ENCODE measurements at regions not wholly inside any gene's neighbourhood (a gene's known extent, or its start where the extent isn't known, plus 50 kb on each side); places are given as distances from the start of the nearest gene placed in this dataset.

DNA sequence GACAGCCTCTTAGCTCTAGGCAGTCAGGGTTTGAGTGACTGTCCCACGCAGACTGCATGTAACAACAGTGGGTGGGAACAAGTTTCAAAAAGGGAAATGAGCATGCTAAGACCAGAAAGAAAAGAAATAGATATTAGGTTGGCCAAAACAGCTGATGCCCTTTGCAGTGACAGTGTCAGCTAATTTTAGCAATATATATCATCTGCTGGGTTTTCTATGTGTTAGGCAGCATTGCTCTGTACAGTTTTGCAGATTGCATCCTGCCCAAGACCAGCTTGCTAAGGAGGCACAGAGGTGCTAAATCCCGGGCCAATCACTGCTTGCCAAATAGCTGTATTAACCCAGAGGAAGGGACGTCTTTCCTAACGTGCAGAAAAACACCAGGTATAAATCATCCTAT is 541.9 kb upstream of the TBX3 start:
- Histone ChIP-seq H3K4me3 (ENCODE audit: low read length) (no peak overlapping the region), H3F3A (ENCODE audit: insufficient read depth, low read length, poor library complexity, severe bottlenecking) (no peaks in the 10 kb centered on the region), H2AFZ (ENCODE audit: low read depth, low read length) (no peak overlapping the region), H3K27me3 (ENCODE audit: insufficient read depth, low read depth, low read length) (no peaks in the 10 kb centered on the region), H3K36me3 (ENCODE audit: insufficient read depth, low read length) (no peaks in the 10 kb centered on the region), H3K9ac (ENCODE audit: low read length) (no peak overlapping the region), H3K4me2 (ENCODE audit: low read length) (no peak overlapping the region), H3K9me3 (ENCODE audit: low read length) (no peaks in the 10 kb centered on the region), H4K20me1 (ENCODE audit: insufficient read depth) (no peaks in the 10 kb centered on the region), H3K27ac (ENCODE audit: low read length) (no peak overlapping the region), H3K9me2 (ENCODE audit: insufficient read depth, low read length) (no peaks in the 10 kb centered on the region), H3K79me2 (replicated peaks; ENCODE audit: insufficient read depth, low read length) (no peaks in the 10 kb centered on the region)
- TF ChIP-seq RAD21 (conservative IDR thresholded peaks at IDR 0.05) (no peak), EP300 (conservative IDR thresholded peaks at IDR 0.05; ENCODE audit: poor library complexity, severe bottlenecking) (no peak), MXI1 (conservative IDR thresholded peaks at IDR 0.05; ENCODE audit: poor library complexity, severe bottlenecking) (no peak), TAF1 (IDR thresholded peaks at IDR 0.05; ENCODE audit: low read depth) (no peak), SMC3 (conservative IDR thresholded peaks at IDR 0.05; ENCODE audit: poor library complexity) (no peak), EZH2 (IDR thresholded peaks at IDR 0.05; ENCODE audit: borderline replicate concordance, insufficient read depth, low read length, poor library complexity, severe bottlenecking) (no peak), POLR2AphosphoS5 (IDR thresholded peaks at IDR 0.05) (no peak)
- TF ChIP-seq, protein P1, sequence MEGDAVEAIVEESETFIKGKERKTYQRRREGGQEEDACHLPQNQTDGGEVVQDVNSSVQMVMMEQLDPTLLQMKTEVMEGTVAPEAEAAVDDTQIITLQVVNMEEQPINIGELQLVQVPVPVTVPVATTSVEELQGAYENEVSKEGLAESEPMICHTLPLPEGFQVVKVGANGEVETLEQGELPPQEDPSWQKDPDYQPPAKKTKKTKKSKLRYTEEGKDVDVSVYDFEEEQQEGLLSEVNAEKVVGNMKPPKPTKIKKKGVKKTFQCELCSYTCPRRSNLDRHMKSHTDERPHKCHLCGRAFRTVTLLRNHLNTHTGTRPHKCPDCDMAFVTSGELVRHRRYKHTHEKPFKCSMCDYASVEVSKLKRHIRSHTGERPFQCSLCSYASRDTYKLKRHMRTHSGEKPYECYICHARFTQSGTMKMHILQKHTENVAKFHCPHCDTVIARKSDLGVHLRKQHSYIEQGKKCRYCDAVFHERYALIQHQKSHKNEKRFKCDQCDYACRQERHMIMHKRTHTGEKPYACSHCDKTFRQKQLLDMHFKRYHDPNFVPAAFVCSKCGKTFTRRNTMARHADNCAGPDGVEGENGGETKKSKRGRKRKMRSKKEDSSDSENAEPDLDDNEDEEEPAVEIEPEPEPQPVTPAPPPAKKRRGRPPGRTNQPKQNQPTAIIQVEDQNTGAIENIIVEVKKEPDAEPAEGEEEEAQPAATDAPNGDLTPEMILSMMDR (IDR thresholded peaks at IDR 0.05; ENCODE audit: poor library complexity, severe bottlenecking), result no peak
- TF ChIP-seq, protein P2, sequence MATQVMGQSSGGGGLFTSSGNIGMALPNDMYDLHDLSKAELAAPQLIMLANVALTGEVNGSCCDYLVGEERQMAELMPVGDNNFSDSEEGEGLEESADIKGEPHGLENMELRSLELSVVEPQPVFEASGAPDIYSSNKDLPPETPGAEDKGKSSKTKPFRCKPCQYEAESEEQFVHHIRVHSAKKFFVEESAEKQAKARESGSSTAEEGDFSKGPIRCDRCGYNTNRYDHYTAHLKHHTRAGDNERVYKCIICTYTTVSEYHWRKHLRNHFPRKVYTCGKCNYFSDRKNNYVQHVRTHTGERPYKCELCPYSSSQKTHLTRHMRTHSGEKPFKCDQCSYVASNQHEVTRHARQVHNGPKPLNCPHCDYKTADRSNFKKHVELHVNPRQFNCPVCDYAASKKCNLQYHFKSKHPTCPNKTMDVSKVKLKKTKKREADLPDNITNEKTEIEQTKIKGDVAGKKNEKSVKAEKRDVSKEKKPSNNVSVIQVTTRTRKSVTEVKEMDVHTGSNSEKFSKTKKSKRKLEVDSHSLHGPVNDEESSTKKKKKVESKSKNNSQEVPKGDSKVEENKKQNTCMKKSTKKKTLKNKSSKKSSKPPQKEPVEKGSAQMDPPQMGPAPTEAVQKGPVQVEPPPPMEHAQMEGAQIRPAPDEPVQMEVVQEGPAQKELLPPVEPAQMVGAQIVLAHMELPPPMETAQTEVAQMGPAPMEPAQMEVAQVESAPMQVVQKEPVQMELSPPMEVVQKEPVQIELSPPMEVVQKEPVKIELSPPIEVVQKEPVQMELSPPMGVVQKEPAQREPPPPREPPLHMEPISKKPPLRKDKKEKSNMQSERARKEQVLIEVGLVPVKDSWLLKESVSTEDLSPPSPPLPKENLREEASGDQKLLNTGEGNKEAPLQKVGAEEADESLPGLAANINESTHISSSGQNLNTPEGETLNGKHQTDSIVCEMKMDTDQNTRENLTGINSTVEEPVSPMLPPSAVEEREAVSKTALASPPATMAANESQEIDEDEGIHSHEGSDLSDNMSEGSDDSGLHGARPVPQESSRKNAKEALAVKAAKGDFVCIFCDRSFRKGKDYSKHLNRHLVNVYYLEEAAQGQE (IDR thresholded peaks at IDR 0.05; ENCODE audit: borderline replicate concordance), result no peak

DNA sequence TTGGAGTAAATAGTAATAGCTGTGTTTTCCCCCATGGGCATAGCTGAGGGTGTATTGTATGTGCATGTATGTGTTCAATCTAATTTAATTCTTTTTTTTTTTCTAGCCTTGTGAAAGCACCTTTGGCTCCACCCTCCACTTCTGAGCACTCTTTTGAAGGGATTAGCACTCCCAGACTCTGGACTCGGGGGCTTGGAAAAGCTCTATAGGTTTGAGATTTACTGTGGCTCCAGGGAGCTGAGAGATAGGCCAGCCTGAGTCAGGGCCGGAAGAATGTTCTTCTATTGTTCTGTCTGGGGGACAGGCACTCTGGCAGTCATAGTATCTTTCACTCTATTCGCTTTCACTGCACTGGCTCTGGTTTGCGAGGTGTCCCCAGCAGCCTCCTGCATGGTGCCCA is 540.0 kb upstream of the TBX3 start:
- H3K4me2 ChIP-seq (ENCODE audit: low read length), result no peak overlapping the region
- TF ChIP-seq SMC3 (conservative IDR thresholded peaks at IDR 0.05; ENCODE audit: poor library complexity), result no peak
- TF ChIP-seq, protein P2 (IDR thresholded peaks at IDR 0.05; ENCODE audit: borderline replicate concordance), result no peak
- TF ChIP-seq MXI1 (conservative IDR thresholded peaks at IDR 0.05; ENCODE audit: poor library complexity, severe bottlenecking), result no peak
- no peak for TF ChIP-seq RAD21 (conservative IDR thresholded peaks at IDR 0.05)
- no peak for TF ChIP-seq POLR2AphosphoS5 (IDR thresholded peaks at IDR 0.05)
- TF ChIP-seq TAF1 (IDR thresholded peaks at IDR 0.05; ENCODE audit: low read depth), result no peak
- TF ChIP-seq, protein P1 (IDR thresholded peaks at IDR 0.05; ENCODE audit: poor library complexity, severe bottlenecking), result no peak
- TF ChIP-seq EZH2 (IDR thresholded peaks at IDR 0.05; ENCODE audit: borderline replicate concordance, insufficient read depth, low read length, poor library complexity, severe bottlenecking), result no peak
- no peak overlapping the region for H3K27ac ChIP-seq (ENCODE audit: low read length)
- no peak overlapping the region for H3K4me3 ChIP-seq (ENCODE audit: low read length)
- no peak overlapping the region for H3K9ac ChIP-seq (ENCODE audit: low read length)
- no peaks in the 10 kb centered on the region for H3K9me3 ChIP-seq (ENCODE audit: low read length)
- H3K36me3 ChIP-seq (ENCODE audit: insufficient read depth, low read length), result no peaks in the 10 kb centered on the region
- H3K27me3 ChIP-seq (ENCODE audit: insufficient read depth, low read depth, low read length), result no peaks in the 10 kb centered on the region
- no peak overlapping the region for H2AFZ ChIP-seq (ENCODE audit: low read depth, low read length)
- H4K20me1 ChIP-seq (ENCODE audit: insufficient read depth), result no peaks in the 10 kb centered on the region
- no peaks in the 10 kb centered on the region for H3K9me2 ChIP-seq (ENCODE audit: insufficient read depth, low read length)
- no peaks in the 10 kb centered on the region for H3K79me2 ChIP-seq (replicated peaks; ENCODE audit: insufficient read depth, low read length)
- no peaks in the 10 kb centered on the region for H3F3A ChIP-seq (ENCODE audit: insufficient read depth, low read length, poor library complexity, severe bottlenecking)
